ENCODE measurements at regions not wholly inside any gene's neighbourhood (a gene's known extent, or its start where the extent isn't known, plus 50 kb on each side); places are given as distances from the start of the nearest gene placed in this dataset.

- no peak overlapping the region for H3K27ac ChIP-seq
- ChIA-PET CTCF (interaction anchor here (0.6 kb wide), 1 partner anchor 410 kb away, joined by 4 read pairs; no protein-coding TSS in a partner anchor), POLR2A (ENCODE audit: low non-redundant PET) (no interaction called here)
- DNase-seq (ENCODE audit: low spot score), result no peak
- no peak for TF ChIP-seq CTCF (conservative IDR thresholded peaks at IDR 0.05; ENCODE audit: low read depth)
Observed at GRCh38 chr4:84166486-84166885, 332.6 kb downstream of the NKX6-1 start.

- no peak for DNase-seq (ENCODE audit: low spot score)
- TF ChIP-seq CTCF (conservative IDR thresholded peaks at IDR 0.05; ENCODE audit: low read depth), result no peak
- POLR2A ChIA-PET (ENCODE audit: low non-redundant PET), result no interaction called here
- CTCF ChIA-PET, result interaction anchor here (1.1 kb wide), 1 partner anchor 9 kb away, joined by 4 read pairs; no protein-coding TSS in a partner anchor
- no peak overlapping the region for H3K27ac ChIP-seq
Observed at GRCh38 chr4:84164201-84164600, 334.9 kb downstream of the NKX6-1 start.

- no peak overlapping the region for H3K27ac ChIP-seq
- ChIA-PET POLR2A (ENCODE audit: low non-redundant PET) (no interaction called here), CTCF (no interaction called here)
- no peak for TF ChIP-seq CTCF (conservative IDR thresholded peaks at IDR 0.05; ENCODE audit: low read depth)
- DNase-seq (ENCODE audit: low spot score), result no peak
Observed at GRCh38 chr4:84159762-84160161, 339.3 kb downstream of the NKX6-1 start.

GRCh38 chr4:84158670-84159069, 340.4 kb downstream of the NKX6-1 start:
- no peak overlapping the region for H3K27ac ChIP-seq
- ChIA-PET CTCF (no interaction called here), POLR2A (ENCODE audit: low non-redundant PET) (no interaction called here)
- no peak for TF ChIP-seq CTCF (conservative IDR thresholded peaks at IDR 0.05; ENCODE audit: low read depth)
- DNase-seq (ENCODE audit: low spot score), result no peak

GRCh38 chr4:84151574-84151973, 347.5 kb downstream of the NKX6-1 start:
- ChIA-PET POLR2A (ENCODE audit: low non-redundant PET) (no interaction called here), CTCF (no interaction called here)
- no peak for DNase-seq (ENCODE audit: low spot score)
- no peak overlapping the region for H3K27ac ChIP-seq
- TF ChIP-seq CTCF (conservative IDR thresholded peaks at IDR 0.05; ENCODE audit: low read depth), result no peak

- ChIA-PET POLR2A (ENCODE audit: low non-redundant PET) (no interaction called here), CTCF (no interaction called here)
- H3K27ac ChIP-seq, result no peak overlapping the region
- no peak for DNase-seq (ENCODE audit: low spot score)
- TF ChIP-seq CTCF (conservative IDR thresholded peaks at IDR 0.05; ENCODE audit: low read depth), result no peak
Observed at GRCh38 chr4:84150177-84150576, 348.9 kb downstream of the NKX6-1 start.

- no peak for TF ChIP-seq CTCF (conservative IDR thresholded peaks at IDR 0.05; ENCODE audit: low read depth)
- H3K27ac ChIP-seq, result no peak overlapping the region
- CTCF ChIA-PET, result no interaction called here
- POLR2A ChIA-PET (ENCODE audit: low non-redundant PET), result no interaction called here
- DNase-seq (ENCODE audit: low spot score), result no peak
Observed at GRCh38 chr4:84147831-84148230, 351.3 kb downstream of the NKX6-1 start.
